ENCODE measurements at regions not wholly inside any gene's neighbourhood (a gene's known extent, or its start where the extent isn't known, plus 50 kb on each side); places are given as distances from the start of the nearest gene placed in this dataset.
A peak's percentile ranks its signal among the peaks of the same experiment; 100 is the strongest.

- no peaks in the 10 kb centered on the region for H3K4me1 ChIP-seq
- H3K36me3 ChIP-seq = no peaks in the 10 kb centered on the region
- H3K27me3 ChIP-seq = no peaks in the 10 kb centered on the region
- H3K4me3 ChIP-seq (ENCODE audit: low read depth, low read length) = no peak overlapping the region
- DNase-seq = no peak
- TF ChIP-seq CTCF (IDR thresholded peaks at IDR 0.05; ENCODE audit: low read depth, low read length) = no peak
- no peaks in the 10 kb centered on the region for H3K9me3 ChIP-seq
Measured at GRCh38 chr5:91228188-91228587, 154.9 kb downstream of the ARRDC3 start.

- DNase-seq = peak; percentile 34
- Histone ChIP-seq H3K9me3 (no peaks in the 10 kb centered on the region), H3K36me3 (no peaks in the 10 kb centered on the region), H3K27me3 (no peaks in the 10 kb centered on the region), H3K4me3 (ENCODE audit: low read depth, low read length) (no peak overlapping the region), H3K4me1 (no peaks in the 10 kb centered on the region)
- peak; percentile 52 for TF ChIP-seq CTCF (IDR thresholded peaks at IDR 0.05; ENCODE audit: low read depth, low read length)
Measured at GRCh38 chr5:91225848-91226686, 157.1 kb downstream of the ARRDC3 start.

GRCh38 chr5:91224969-91225368, 158.1 kb downstream of the ARRDC3 start:
- H3K4me1 ChIP-seq = no peaks in the 10 kb centered on the region
- no peaks in the 10 kb centered on the region for H3K27me3 ChIP-seq
- no peaks in the 10 kb centered on the region for H3K36me3 ChIP-seq
- DNase-seq = no peak
- TF ChIP-seq CTCF (IDR thresholded peaks at IDR 0.05; ENCODE audit: low read depth, low read length) = no peak
- no peak overlapping the region for H3K4me3 ChIP-seq (ENCODE audit: low read depth, low read length)
- H3K9me3 ChIP-seq = no peaks in the 10 kb centered on the region

GRCh38 chr5:91224456-91224855, 158.7 kb downstream of the ARRDC3 start:
- Histone ChIP-seq H3K9me3 (no peaks in the 10 kb centered on the region), H3K4me1 (no peaks in the 10 kb centered on the region), H3K27me3 (no peaks in the 10 kb centered on the region), H3K4me3 (ENCODE audit: low read depth, low read length) (no peak overlapping the region), H3K36me3 (no peaks in the 10 kb centered on the region)
- no peak for DNase-seq
- TF ChIP-seq CTCF (IDR thresholded peaks at IDR 0.05; ENCODE audit: low read depth, low read length) = no peak

- DNase-seq = no peak
- Histone ChIP-seq H3K4me1 (no peaks in the 10 kb centered on the region), H3K4me3 (ENCODE audit: low read depth, low read length) (no peak overlapping the region), H3K27me3 (no peaks in the 10 kb centered on the region), H3K36me3 (no peaks in the 10 kb centered on the region), H3K9me3 (no peaks in the 10 kb centered on the region)
- TF ChIP-seq CTCF (IDR thresholded peaks at IDR 0.05; ENCODE audit: low read depth, low read length) = no peak
Measured at GRCh38 chr5:91223886-91224285, 159.2 kb downstream of the ARRDC3 start.

GRCh38 chr5:91222482-91222881, 160.6 kb downstream of the ARRDC3 start:
- H3K4me1 ChIP-seq = no peaks in the 10 kb centered on the region; the same call in 1 of the 2 replicates
- no peaks in the 10 kb centered on the region for H3K9me3 ChIP-seq
- H3K4me3 ChIP-seq (ENCODE audit: low read depth, low read length) = no peak overlapping the region
- H3K27me3 ChIP-seq = no peaks in the 10 kb centered on the region
- TF ChIP-seq CTCF (IDR thresholded peaks at IDR 0.05; ENCODE audit: low read depth, low read length) = no peak
- no peak for DNase-seq
- no peaks in the 10 kb centered on the region for H3K36me3 ChIP-seq
